ENCODE measurements at regions not wholly inside any gene's neighbourhood (a gene's known extent, or its start where the extent isn't known, plus 50 kb on each side); places are given as distances from the start of the nearest gene placed in this dataset.

DNA sequence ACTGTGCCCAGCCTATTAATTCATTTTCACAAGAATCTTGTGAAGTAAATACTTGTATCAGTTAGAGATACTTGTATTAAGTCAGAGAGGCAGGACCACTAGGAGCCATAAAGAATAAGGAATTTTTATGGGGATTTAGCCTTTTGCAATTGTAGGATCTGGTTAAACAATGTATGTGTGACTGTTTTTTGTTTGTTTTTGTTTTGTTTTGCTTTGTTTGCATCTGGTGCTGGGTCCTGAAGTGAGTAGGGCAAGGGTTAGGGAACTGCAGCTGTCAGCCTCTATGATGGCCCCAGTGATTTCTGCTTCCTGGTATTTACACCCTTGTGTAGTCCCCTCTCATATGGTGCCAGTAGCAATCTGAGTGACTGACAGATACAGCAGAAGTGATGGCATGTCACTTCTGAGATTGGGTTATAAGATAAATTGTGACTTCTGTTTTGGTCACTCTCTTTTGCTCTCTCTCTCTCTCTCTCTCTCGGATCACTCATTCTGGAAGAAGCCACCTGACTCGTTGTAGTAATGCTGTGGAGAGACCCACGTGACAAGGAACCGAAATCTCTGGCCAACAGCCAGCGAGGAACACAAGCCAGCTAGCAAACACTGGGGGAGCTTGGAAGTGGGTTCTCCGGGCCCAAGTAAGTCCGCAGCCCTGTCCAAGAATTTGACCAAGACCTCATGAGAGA, 96.2 kb upstream of the MARK1 start:
- Histone ChIP-seq H3K36me3 (ENCODE audit: insufficient read depth) (no peaks in the 10 kb centered on the region), H3K4me2 (no peak overlapping the region), H3F3A (replicated peaks; ENCODE audit: low read depth) (no peaks in the 10 kb centered on the region), H3K27me3 (ENCODE audit: insufficient read depth) (no peaks in the 10 kb centered on the region), H3K79me2 (replicated peaks; ENCODE audit: insufficient read depth) (no peaks in the 10 kb centered on the region), H3K4me3 (no peak overlapping the region), H2AFZ (no peak overlapping the region), H3K27ac (ENCODE audit: low read depth) (no peak overlapping the region), H3K9me2 (ENCODE audit: insufficient read depth) (0 out of 2 replicates have a peak, but pooled peaks cover 6% of the 10 kb centered on the region), H3K4me1 (ENCODE audit: insufficient read depth) (no peaks in the 10 kb centered on the region), H4K20me1 (replicated peaks; ENCODE audit: insufficient read depth) (no peaks in the 10 kb centered on the region)
- Mint-ChIP-seq H3K4me3 (no peak overlapping the region), H3K27me3 (ENCODE audit: insufficient read depth, low read depth, poor library complexity) (no peaks in the 10 kb centered on the region), H3K36me3 (ENCODE audit: low read depth) (no peaks in the 10 kb centered on the region), H3K4me1 (peaks cover 10% of the 10 kb centered on the region), H3K27ac (no peak overlapping the region), H3K9me3 (no peaks in the 10 kb centered on the region)
- no peak for DNase-seq (ENCODE audit: low spot score)
- TF ChIP-seq ZNF462 (CRISPR knock-in tag; IDR thresholded peaks at IDR 0.05) (no peak), JUNB (IDR thresholded peaks at IDR 0.05; ENCODE audit: unreplicated experiment) (no peak), ETS1 (IDR thresholded peaks at IDR 0.05) (no peak), POLR2AphosphoS5 (IDR thresholded peaks at IDR 0.05; ENCODE audit: low read depth) (no peak), NANOG (IDR thresholded peaks at IDR 0.05; ENCODE audit: borderline replicate concordance) (no peak)
- ATAC-seq, result no peak

Data from GM23338 (cell line).